ENCODE measurements at regions not wholly inside any gene's neighbourhood (a gene's known extent, or its start where the extent isn't known, plus 50 kb on each side); places are given as distances from the start of the nearest gene placed in this dataset.

- TF ChIP-seq MAX (IDR thresholded peaks at IDR 0.05) = no peak
- no peak for TF ChIP-seq TCF12 (IDR thresholded peaks at IDR 0.05; ENCODE audit: low read depth)
- TF ChIP-seq NFIC (IDR thresholded peaks at IDR 0.05) = no peak
- no peak for TF ChIP-seq REST (IDR thresholded peaks at IDR 0.05; ENCODE audit: low read depth)
Measured at GRCh38 chr1:98147280-98147679, 226.4 kb upstream of the DPYD start.

GRCh38 chr1:98145655-98146054 is 224.8 kb upstream of the DPYD start:
- TF ChIP-seq FOXM1 (IDR thresholded peaks at IDR 0.05; ENCODE audit: borderline replicate concordance, low read depth) (no peak), TCF12 (IDR thresholded peaks at IDR 0.05; ENCODE audit: low read depth) (no peak), RAD21 (IDR thresholded peaks at IDR 0.05; ENCODE audit: low read depth) (no peak), TEAD4 (IDR thresholded peaks at IDR 0.05) (no peak), CEBPB (IDR thresholded peaks at IDR 0.05) (no peak), REST (IDR thresholded peaks at IDR 0.05; ENCODE audit: low read depth) (no peak), ZBTB7A (IDR thresholded peaks at IDR 0.05; ENCODE audit: low read depth) (no peak), TAF1 (IDR thresholded peaks at IDR 0.05; ENCODE audit: low read depth) (no peak), CREB1 (IDR thresholded peaks at IDR 0.05; ENCODE audit: low read depth) (no peak)

- TF ChIP-seq NFIC (IDR thresholded peaks at IDR 0.05) (no peak), EP300 (IDR thresholded peaks at IDR 0.05; ENCODE audit: borderline replicate concordance) (no peak), ZBTB7A (IDR thresholded peaks at IDR 0.05; ENCODE audit: low read depth) (no peak), TEAD4 (IDR thresholded peaks at IDR 0.05) (no peak), CREB1 (IDR thresholded peaks at IDR 0.05; ENCODE audit: low read depth) (no peak), TCF12 (IDR thresholded peaks at IDR 0.05; ENCODE audit: low read depth) (no peak), TAF1 (IDR thresholded peaks at IDR 0.05; ENCODE audit: low read depth) (no peak), MAX (IDR thresholded peaks at IDR 0.05) (no peak), USF1 (IDR thresholded peaks at IDR 0.05) (no peak)
Measured at GRCh38 chr1:98143403-98143802, 222.6 kb upstream of the DPYD start.

- TF ChIP-seq MAX (IDR thresholded peaks at IDR 0.05) (no peak), CREB1 (IDR thresholded peaks at IDR 0.05; ENCODE audit: low read depth) (no peak), YY1 (IDR thresholded peaks at IDR 0.05; ENCODE audit: low read depth) (no peak), FOXM1 (IDR thresholded peaks at IDR 0.05; ENCODE audit: borderline replicate concordance, low read depth) (no peak), TAF1 (IDR thresholded peaks at IDR 0.05; ENCODE audit: low read depth) (no peak), NFIC (IDR thresholded peaks at IDR 0.05) (no peak), REST (IDR thresholded peaks at IDR 0.05; ENCODE audit: low read depth) (no peak), TCF12 (IDR thresholded peaks at IDR 0.05; ENCODE audit: low read depth) (no peak), ZBTB7A (IDR thresholded peaks at IDR 0.05; ENCODE audit: low read depth) (no peak), TEAD4 (IDR thresholded peaks at IDR 0.05) (no peak), USF1 (IDR thresholded peaks at IDR 0.05) (no peak)
Measured at GRCh38 chr1:98133131-98133530, 212.3 kb upstream of the DPYD start.

- TF ChIP-seq CREB1 (IDR thresholded peaks at IDR 0.05; ENCODE audit: low read depth) = no peak
- no peak for TF ChIP-seq TAF1 (IDR thresholded peaks at IDR 0.05; ENCODE audit: low read depth)
- TF ChIP-seq EGR1 (IDR thresholded peaks at IDR 0.05) = no peak
- TF ChIP-seq YY1 (IDR thresholded peaks at IDR 0.05; ENCODE audit: low read depth) = no peak
- no peak for TF ChIP-seq FOXM1 (IDR thresholded peaks at IDR 0.05; ENCODE audit: borderline replicate concordance, low read depth)
- no peak for TF ChIP-seq CEBPB (IDR thresholded peaks at IDR 0.05)
- no peak for TF ChIP-seq REST (IDR thresholded peaks at IDR 0.05; ENCODE audit: low read depth)
- TF ChIP-seq MAX (IDR thresholded peaks at IDR 0.05) = no peak
- no peak for TF ChIP-seq NFIC (IDR thresholded peaks at IDR 0.05)
- no peak for TF ChIP-seq EP300 (IDR thresholded peaks at IDR 0.05; ENCODE audit: borderline replicate concordance)
- TF ChIP-seq TEAD4 (IDR thresholded peaks at IDR 0.05) = no peak
- no peak for TF ChIP-seq TCF12 (IDR thresholded peaks at IDR 0.05; ENCODE audit: low read depth)
- no peak for TF ChIP-seq USF1 (IDR thresholded peaks at IDR 0.05)
- no peak for TF ChIP-seq RAD21 (IDR thresholded peaks at IDR 0.05; ENCODE audit: low read depth)
- TF ChIP-seq ZBTB7A (IDR thresholded peaks at IDR 0.05; ENCODE audit: low read depth) = no peak
Measured at GRCh38 chr1:98130408-98130807, 209.6 kb upstream of the DPYD start.

Measured in Ishikawa (cell line).